GM19395 (cell line): ENCODE measurements at regions not wholly inside any gene's neighbourhood (a gene's known extent, or its start where the extent isn't known, plus 50 kb on each side); places are given as distances from the start of the nearest gene placed in this dataset.
"Not testable (repeated sequence)": the region's sequence is repeated elsewhere in the genome, so short reads cannot be mapped to it uniquely, and the experiment has no call there.

Experiments
- ATAC-seq: cut with Tn5 transposase; IDR thresholded peaks from one replicate; pipeline ENCODE4 v1.9.1; 2021; ENCODE audit warnings: mild to moderate bottlenecking, moderate library complexity; ENCODE audit not compliant: unreplicated experiment

DNA sequence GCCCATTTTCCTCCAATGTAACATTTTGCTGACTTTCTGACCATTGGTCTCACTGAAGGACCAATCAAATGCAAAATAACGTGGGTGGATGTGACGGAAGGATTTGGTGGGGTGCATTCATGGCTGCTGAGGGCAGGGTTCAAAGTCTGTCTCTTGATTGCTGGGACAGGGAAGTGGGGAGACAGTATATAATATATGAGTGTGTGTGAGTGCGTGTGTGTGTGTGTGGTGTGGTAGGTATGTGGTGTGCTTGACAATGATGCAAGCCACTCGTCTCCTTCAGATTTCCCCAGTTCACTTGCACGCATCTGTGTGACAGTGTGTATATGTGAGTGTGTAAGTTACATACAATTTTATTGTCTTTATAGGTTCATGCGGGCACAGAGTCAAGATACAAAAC, 477.3 kb downstream of the DIRAS2 start:
- ATAC-seq: no peak

DNA sequence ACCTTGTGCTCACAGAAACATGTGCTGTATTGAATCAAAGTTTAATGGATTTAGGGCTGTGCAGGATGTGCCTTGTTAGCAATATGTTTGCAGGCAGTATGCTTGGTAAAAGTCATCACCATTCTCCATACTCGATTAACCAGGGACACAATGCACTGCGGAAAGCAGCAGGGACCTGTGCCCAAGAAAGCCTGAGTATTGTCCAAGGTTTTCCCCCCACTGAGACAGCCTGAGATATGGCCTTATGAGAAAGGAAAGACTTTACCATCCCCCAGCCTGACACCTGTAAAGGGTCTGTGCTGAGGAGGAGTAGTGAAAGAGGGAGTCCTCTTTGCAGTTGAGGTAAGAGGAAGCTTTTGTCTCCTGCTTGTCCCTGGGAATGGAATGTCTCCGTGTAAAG, 476.2 kb downstream of the DIRAS2 start:
- ATAC-seq: not testable (repeated sequence)

DNA sequence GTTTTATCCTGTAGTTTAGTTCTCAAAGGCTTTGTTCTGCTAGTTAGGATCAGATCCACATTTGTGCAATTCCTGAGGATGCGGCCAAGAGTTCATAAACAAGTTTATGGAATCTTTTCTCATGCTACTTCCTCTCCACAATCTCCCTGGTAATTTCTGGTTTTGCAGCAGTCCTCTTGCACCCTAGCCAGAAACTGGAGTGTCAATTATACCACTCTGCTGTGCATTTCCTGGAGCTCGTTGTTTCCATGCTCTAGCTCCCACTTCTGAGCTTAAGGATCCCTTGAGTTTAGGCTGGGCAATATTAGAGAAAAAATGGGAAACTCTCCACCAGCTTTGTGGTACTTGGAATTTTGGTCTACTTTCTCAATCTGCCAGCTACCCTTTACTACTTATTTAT, 474.7 kb downstream of the DIRAS2 start:
- no peak for ATAC-seq

DNA sequence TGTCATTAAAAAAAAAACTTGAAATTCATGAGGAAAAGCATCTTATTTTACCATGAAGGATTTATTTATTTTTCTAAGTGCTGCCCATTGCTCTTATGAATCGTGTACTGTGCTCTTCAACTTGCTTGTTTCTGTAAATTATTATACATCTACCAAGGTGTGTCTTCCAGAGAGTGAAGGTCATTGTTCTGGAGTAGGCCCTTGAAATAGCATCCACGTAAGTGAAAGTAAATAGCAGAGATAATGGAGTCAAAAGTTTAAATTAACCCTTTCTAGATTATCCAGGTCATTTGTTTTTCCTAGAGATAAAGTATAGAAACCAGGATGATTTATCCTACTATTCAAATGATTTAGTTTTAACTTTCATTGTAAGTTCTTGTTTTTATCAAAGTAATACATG, 473.1 kb downstream of the DIRAS2 start:
- no peak for ATAC-seq

DNA sequence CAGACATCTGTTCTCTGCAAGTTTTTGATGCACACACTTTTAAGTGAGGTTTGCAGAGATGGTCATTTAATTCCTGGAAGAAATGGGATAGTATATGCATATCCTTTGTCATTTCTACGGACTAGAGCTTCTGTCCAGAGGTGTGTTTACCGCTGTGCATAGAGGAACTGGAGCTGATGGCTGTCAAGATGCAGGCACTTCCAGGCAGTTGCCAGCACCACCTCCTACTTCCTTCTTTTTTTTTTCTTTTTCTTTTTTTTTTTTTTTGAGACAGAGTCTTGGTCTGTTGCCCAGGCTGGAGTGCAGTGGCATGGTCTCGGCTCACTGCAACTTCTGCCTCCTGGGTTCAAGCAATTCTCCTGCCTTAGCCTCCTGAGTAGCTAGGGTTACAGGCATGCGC, 468.7 kb downstream of the DIRAS2 start:
- not testable (repeated sequence) for ATAC-seq

DNA sequence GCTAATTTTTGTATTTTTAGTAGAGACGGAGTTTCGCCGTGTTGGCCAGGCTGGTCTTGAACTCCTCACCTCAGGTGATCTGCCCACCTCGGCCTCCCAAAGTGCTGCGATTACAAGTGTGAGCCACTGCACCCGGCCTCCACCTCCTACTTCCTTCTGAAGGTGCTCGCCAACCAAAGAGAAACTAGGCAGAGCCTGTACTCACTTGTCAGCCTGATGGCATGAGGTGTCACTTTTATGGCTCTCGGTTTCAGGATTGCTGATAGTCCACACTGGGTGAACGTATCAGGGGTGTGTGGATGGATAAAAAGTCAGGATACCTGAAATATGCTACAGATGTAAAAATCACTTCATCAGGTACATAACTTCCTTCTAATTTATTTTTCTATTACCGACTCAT, 468.3 kb downstream of the DIRAS2 start:
- ATAC-seq: not testable (repeated sequence)

DNA sequence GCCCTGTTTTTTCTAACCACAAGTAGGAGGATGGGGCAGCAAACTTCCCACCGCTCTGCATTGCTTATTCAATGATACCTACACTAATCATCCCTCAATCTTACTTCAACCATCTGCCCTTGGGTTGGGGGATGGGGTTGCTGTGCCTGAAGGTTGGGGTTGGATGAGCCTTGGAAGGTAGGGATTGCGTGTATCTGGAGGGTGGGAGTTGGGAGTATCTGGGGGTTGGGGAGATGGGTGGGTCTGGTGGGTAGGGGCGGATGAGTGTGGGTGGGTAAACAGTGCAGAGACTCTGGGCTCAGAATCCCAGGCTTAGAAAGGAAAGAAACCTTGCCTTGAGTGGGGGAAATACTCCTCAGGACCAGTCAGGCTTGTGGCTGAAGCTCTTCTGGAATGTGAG, 467.4 kb downstream of the DIRAS2 start:
- ATAC-seq: no peak

DNA sequence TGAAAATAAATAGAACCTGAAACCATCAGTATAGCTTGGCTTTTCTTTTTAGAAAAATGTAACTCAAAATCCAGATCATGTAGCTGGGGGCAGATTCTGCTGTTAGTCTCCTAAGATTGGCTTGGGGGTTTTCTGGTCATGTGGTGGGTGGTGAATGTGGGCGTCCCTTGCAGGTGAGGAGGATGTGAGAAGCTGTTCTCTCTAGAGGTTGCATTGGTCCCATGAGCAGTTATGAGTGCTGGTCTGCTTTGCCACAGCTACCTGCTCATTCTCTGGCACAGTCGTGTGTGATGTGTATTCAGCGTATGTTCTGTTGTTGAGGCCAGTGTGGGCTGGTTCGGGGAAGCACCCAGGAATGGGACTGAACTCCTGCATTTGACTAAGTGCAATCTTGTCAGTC, 466.8 kb downstream of the DIRAS2 start:
- no peak for ATAC-seq

DNA sequence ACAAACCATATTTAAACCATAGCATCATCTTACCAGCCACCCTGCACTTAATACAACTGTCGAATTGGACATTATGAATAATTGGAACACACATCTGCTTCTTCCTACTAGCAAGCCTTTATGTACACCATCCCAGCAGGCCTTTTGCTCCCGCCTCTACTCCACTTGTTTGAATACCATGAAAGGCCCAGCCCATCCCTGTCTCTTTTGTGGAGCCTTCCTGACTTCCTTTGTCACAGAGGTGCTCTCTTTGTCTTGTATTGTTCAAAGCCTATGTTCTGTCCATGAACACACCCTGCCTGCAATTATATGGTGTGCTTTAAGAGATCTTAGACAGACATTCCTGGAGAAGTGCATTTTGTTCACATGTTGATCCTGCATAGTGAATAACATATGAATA, 465.7 kb downstream of the DIRAS2 start:
- no peak for ATAC-seq

DNA sequence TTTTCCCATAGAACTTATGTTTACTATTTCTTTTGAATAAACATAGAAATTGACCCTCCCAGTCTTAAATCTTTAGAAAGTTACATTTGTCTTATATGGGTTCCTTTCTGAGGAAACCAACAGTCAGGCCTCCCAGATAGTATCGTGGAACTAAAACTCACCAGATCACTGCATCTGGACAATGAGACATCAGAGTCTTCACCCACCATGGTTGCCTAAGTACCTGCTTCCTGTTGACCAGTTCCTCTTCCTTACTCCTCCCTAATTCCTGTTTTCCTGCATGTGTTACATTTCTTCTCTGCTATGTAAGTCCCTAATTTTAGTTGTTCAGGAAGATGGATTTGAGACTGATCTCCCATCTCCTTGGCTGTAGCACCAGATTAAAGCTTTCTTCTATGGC, 462.2 kb downstream of the DIRAS2 start:
- ATAC-seq: no peak

DNA sequence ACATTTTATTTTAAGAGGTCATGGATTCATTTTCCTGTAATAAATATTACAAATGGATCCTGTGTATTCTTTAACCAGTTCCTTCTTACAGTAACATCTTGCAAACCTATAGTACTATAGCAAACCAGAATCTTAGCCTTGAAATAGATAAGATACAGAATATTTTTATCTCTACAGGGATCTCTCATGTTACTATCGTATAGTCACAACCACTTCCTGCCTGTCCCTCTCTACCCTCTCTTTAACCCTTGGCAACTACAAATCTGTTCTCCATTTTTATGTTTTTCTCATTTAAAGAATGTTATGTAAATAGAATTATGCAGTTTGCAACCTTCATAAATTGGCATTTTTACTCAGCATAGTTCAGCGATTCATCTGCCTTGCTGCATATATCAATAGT, 454.0 kb downstream of the DIRAS2 start:
- ATAC-seq: peak; percentile 43

DNA sequence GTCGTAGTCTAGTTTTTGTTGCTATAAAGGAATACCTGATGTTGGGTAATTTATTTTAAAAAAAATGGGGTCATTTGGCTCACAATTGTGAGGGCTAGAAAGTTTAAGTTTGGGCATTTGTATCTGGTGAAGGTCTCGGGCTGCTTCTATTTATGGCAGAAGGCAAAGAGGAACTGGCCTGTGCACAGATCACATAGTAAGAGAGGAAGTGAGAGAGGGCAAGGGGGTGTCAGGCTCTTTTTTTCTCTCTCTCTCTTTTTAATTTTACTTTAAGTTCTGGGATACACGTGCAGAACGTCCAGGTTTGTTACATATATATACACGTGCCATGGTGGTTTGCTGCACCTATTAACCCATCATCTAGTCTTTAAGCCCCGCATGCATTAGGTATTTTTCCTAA, 453.3 kb downstream of the DIRAS2 start:
- ATAC-seq: peak; percentile 98

DNA sequence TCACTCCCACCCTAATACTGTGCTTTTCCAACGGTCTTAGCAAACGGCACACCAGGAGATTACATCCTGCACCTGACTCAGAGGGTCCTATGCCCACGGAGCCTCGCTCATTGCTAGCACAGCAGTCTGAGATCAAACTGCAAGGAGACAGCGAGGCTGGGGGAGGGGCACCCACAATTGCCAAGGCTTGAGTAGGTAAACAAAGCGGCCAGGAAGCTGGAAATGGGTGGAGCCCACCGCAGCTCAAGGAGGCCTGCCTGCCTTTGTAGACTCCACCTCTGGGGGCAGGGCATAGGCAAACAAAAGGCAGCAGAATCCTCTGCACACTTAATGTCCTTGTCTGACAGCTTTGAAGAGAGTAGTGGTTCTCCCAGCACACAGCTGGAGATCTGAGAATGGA, 450.2 kb downstream of the DIRAS2 start:
- not testable (repeated sequence) for ATAC-seq

DNA sequence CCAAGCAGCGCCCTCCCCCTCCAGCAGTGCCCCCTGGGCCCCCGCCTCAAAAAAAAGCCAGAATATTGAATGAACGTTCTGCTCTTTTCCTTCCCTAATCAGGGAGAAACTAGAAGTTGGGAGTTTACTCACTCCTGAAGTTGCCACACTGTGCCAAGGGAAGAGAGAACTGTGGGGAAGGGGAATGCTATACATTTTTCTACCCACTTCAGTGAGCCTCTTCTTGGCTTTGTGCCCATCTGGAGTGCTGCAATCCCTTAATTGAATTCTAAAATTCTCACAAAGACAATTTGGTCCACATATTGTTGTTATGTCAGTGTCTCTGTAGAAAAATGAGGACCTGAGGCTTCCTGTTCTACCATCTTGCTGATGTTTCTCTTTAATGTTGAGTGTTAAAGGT, 443.7 kb downstream of the DIRAS2 start:
- ATAC-seq: no peak

DNA sequence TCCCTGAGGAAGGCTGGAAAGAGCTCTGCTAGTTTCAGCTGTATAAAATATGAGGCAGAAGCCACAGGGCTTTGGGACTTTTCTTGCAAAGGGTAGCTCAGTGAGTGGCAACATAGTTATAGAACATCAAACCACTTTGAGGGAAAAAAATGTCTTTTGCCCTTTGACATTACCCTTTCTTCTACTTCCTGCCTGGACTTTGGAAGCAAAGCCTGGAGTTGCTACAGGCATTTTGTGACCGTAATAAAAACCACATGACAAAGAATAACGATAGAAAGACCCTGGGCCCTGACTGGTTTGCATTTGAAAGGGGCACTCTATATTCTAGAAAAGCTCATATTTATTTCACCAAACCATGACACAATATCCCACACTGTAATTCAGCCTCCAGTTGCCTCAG, 440.9 kb downstream of the DIRAS2 start:
- ATAC-seq: no peak

DNA sequence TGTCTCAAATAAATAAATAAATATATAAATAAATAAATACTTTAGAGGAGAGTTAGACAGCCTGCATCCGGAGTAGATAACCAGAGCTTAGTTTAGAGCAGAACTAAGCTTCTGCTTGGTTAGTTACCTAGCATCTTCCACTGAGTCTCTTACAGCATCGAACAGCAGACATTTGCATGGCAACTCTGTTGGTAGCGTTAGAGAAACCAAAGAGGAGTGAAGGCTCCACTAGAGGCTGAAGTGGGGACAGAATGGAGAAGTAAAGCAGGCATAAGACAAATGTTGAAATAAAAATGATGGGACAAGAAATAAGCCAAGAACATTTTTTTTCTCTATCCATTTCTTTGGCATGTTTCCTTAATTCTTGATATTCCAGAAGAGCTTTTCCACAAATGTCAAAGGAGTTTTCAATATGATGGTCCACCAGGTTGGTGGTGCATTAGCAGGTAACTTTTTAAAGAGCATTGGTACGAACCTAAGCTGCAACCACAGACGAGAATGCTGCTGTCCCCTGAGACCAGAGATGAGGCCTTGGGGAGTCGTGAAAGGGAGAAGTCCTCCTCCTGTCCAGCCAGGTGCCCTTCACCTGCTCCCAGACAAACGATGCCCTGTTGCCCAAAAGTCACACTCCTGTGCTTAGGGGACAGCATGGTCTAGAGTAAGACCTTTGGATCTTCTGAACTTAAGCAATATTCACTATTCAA, 438.3 kb downstream of the DIRAS2 start:
- no peak for ATAC-seq

DNA sequence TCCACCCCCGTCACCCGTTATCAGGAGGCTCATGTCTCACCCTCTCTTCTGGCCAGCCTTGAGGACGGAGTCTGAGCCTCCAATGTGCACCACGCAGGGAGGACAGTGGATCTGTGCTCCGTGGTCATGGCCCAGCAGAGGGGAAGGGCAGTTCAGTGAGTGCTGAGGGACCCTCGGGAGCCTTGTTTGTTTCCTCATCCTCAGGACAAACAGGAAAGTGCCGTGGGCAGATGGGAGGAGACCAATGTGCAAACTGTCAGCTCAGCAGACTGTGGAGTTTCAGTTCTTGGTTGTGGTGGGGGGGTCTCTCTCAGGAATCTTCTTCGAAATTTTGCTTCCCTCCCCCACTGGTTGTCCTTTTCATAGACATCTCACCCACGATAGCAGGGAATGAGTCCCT, 429.6 kb downstream of the DIRAS2 start:
- ATAC-seq: not testable (repeated sequence)

DNA sequence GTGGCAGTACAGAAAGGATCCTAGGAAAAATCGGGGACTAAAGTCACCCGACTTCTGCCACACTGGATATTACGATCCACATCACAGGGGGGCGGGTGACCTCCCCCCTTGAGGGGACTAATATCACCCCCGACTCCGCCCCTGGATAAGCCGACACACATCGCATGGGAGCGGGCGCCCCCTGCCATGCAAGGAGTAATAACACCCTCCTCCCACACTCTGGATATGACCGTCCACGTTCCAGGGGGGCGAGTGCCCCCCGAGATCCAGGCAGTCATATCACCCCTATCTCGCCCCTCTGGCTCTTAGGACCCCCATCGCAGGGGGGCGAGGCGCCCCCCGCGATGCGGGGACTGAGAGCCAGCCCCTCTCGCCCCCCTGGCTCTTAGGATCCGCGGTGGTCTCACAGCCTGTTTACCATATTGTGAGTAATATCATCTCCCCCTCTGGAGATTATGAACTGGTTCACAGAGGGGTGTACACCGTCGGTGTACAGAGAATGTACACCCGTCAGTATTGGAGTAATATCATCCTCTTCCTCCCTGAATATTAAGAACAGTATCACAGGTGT, 423.0 kb downstream of the DIRAS2 start:
- ATAC-seq: no peak

DNA sequence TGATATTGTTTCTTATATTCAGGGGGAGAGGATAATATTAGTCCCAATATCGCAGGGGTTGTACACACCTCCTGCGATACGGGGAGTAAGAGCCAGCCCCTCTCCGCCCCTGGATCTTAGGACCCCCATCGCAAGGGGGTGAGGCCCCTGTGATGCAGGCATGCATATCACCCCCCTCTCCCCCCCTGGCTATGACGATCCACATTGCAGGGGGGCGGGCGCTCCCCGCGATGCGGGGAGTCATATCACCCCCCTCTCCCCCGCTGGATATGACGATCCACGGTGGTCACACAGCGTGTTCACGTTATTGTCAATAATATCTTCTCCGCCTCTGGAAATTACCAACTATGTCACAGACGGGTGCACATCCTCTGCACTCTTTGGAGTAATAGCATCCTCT, 420.7 kb downstream of the DIRAS2 start:
- ATAC-seq: not testable (repeated sequence)

DNA sequence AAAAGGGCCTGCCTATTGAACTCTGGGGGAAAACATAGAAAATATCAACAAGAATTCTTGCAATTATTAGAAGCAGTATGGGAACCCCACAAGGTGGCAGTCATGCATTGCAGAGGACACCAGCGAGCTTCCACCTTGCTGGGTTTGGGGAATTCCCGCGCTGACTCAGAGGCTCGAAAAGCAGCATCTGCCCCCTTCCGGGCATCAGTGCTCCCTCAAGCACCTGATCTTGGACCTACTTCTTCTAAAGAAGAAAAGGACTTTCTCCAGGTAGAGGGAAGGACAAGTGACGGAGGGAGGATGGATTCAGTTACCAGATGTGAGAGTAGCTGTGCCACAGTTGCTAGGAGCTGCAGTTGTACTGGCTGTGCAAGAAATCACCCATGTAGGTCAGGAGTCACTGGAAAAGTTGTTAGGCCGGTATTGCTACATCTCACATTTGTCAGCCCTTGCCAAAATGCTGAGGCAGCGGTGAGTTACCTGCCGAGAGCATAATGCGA, 415.7 kb downstream of the DIRAS2 start:
- not testable (repeated sequence) for ATAC-seq

DNA sequence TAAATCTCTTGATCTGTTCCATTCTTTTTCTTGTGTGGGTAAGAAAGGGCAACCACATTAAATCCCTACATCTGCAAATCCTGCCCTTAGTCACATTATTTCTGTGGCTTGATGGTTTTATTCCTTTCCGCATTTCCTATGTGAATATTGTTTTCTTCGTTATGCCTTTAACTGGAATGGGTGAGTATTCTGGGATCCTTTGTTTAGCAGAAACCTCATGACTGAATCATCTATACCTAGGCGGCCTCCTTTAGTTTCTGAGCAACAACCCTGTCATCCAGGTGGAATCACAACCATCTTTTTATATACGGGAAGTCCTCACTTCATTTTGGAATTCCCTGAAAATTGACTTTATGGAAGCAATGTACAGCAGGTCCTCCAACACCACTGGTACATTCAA, 409.5 kb downstream of the DIRAS2 start:
- ATAC-seq: not testable (repeated sequence)

DNA sequence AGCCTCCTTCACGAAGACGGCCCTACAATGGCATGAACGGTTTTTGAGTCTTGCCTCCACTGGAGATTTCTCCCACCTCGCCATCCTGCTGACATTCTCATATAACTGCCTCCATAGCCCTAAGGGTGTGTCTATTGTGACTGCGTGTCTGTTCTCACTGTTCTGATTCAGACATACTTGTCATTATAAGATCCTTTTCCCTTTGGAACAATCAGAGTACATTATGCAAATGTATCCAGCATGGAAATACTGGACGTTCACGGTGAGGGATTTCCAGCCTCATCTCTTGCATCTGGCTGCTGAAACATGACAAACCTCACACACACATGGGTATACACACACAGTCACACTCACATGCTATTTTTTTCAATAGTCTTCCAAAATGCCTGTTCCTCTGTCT, 402.1 kb downstream of the DIRAS2 start:
- ATAC-seq: no peak

DNA sequence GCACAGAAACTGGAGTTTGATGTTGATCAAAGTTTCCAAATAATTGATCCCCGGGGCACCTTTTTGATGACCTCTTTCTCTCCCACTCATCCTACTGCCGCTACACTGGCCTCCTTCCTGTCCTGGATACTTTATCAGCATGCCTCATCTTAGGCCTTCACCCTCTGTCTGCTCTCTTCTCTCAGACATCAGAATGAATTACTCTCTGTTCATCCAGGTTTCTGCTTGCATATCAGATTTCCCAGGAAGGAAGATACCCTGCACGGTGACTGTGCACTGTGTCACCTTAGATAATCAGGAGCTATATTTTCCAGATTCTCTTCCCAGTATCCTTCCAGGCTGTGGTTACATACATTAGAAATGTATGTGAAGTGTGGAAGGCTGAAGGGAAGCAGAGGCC, 397.0 kb downstream of the DIRAS2 start:
- no peak for ATAC-seq
